ENCODE measurements at regions not wholly inside any gene's neighbourhood (a gene's known extent, or its start where the extent isn't known, plus 50 kb on each side); places are given as distances from the start of the nearest gene placed in this dataset.
A peak's percentile ranks its signal among the peaks of the same experiment; 100 is the strongest.
"Not testable (repeated sequence)": the region's sequence is repeated elsewhere in the genome, so short reads cannot be mapped to it uniquely, and the experiment has no call there.

DNA sequence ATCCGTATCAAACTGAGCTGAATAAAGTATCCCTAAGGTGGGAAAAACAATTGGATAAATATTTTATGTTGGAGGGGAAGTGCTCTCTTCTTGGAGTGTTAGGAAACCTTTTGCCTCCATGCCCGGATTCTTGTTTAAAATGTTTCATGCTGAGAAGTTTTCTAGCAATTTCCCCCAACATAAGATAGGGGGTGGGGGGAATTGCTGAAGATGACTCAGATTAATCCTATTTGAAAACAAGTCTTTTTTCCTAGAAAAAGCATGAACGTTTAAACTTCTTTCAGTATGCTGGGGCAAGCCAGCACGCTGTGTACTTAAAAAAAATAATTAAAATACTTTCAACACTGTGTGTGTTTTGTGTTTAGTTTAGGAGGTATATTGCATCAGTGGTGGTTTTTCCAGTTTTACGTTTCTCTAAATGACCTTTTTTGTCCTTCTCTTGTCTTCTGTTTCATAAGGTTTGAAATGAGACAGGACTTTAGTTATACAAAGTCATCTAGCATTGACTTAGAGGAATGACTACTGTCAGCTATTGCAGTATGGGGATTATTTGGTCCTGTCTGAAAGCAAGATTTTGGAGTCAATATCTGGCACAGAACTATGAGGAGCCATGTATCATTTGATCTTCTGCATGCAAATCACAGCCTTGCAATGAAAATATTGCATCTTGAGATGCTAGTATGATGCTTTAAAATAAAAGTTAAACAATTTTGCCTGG lies 295.9 kb downstream of the GATA3 start:
- DNase-seq = no peak

DNA sequence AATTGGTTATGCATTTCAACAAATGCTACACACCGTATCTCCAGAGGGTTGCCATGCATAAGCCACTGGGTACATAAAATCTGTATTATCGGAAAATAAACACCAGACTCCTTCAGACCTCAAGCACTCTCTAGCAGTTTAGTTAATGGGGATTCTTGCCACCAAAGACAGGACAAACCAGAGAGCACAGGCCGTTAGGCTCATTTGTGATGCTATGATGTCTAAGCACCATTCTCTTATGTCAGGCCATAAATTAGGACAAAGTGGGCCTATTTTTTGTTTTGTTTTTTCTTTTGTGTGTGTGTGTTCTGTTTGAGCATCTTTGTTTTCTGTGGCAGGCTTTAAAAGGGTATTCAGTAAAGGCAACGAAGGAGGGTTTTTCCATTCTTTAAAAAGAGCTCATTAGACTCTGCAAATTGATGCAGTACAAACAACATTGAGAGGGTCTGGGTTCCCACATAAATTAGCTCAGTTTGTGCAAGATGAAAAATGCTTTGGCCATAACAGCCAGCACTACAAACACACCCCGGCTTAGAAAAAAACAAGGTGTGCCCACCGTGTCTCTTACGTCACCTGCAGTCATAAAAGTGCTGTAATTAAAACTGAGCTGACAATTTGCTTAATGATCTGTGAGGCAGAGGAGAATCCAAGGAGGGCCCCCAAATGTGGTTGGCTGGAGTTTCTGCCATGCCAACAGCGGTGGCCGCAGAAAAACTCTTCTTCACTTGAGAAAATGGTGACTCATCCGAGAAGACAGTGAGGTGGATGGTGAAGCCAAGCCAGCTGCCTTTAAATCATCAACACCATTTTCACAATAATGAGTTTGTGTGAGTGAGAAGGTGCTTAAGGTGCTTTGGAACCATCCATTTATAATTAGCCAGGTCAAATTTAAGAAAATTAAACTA lies 297.9 kb downstream of the GATA3 start:
- DNase-seq = no peak

DNA sequence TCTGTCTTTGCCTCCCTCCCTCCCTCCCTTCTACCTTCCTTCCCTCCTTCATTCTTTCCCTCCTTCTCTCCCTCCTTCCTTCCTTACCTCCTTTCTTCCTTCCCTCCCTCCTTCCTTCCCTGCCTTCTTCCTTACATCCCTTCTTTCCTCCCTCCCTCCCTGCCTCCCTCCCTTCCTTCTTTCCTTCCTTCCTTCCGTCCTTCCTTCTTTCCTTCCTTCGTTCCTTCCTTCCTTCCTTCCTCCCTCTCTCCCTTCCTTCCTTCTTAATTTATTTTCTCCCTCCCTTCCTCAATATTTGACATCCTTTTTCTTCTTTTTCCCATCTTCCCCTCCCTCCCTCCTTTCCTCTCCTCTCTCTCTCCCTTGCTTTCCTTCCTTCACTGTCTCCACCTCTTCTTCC lies 301.8 kb downstream of the GATA3 start:
- DNase-seq = no peak

DNA sequence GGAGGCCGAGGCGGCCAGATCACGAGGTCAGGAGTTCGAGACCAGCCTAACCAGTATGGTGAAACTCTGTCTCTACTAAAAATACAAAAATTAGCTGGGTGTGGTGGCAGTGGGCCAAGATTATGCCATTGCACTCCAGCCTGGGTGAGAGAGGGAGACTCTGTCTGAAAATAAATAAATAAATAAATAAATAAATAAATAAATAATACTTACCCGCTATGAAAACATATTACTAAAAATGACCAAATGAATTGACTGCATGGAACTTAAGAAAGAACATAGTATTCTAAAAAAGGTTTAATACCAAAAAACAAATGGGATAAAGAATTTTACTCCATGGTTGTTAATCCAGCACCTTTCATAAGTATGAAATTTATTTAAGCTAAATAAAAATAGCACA lies 305.0 kb downstream of the GATA3 start:
- no peak for DNase-seq

DNA sequence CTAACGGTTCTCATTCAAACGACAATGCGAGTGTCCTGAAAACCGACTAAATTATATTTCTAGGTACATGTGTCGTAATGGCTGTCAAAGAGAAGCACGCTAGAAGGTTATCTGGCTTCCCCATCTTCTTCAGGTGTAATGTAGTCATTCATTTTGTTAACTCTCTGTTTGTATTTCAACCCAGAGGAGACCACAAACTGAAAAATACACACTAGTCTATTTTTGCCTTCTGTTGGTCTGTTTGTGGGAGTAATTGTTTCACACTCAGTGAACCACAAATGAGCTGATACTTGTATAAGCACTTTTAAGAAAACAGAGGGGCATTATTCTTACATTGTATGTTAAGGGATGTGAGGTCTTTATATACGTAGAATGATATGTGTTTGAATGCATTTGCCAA lies 305.9 kb downstream of the GATA3 start:
- no peak for DNase-seq

DNA sequence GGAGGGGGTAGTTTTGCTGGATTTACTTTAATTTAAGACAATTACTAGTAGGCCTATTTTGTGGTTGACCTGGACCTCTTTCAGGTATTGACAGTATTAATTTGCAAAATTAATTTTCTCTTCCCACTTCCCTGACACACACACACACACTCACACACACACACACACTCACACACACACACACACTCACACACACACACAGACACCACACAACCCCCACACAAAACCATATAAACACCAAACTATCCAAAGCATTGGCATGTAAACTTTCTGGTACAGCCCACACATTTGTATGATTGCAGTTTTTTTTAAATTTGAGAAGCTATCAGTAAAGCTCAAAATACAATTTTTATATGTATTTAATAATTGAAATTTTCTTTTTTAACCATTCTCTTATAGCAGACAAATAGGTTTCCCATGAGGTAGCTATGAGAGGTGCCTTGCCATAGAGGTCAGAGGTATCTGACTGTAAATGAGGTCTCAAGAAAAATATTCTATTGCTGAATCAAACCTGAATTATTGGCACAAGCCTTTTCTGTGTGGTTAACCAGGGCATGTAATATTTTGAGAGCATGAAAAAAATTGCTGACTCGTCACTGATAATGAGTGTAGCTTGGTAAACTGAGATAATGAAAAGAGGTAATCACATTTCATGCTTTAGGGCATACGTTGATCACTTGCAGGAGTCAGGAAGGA lies 306.5 kb downstream of the GATA3 start:
- no peak for DNase-seq

DNA sequence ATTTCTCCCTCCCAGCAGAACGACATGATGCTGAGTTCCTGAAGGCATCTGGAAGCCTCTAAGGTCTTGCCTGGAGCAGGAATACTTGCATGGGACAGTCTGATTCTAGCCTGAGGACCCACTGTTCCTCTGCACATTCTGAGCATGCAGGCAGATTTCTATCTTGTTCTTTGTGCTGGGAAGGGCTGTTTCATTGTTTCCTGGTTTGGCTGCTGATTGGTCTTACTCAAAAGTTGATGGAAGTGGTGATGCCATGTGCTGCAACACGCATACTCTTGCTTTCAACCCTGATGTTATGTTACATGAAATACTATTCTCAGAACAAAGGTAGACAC lies 307.0 kb downstream of the GATA3 start:
- no peak for DNase-seq

DNA sequence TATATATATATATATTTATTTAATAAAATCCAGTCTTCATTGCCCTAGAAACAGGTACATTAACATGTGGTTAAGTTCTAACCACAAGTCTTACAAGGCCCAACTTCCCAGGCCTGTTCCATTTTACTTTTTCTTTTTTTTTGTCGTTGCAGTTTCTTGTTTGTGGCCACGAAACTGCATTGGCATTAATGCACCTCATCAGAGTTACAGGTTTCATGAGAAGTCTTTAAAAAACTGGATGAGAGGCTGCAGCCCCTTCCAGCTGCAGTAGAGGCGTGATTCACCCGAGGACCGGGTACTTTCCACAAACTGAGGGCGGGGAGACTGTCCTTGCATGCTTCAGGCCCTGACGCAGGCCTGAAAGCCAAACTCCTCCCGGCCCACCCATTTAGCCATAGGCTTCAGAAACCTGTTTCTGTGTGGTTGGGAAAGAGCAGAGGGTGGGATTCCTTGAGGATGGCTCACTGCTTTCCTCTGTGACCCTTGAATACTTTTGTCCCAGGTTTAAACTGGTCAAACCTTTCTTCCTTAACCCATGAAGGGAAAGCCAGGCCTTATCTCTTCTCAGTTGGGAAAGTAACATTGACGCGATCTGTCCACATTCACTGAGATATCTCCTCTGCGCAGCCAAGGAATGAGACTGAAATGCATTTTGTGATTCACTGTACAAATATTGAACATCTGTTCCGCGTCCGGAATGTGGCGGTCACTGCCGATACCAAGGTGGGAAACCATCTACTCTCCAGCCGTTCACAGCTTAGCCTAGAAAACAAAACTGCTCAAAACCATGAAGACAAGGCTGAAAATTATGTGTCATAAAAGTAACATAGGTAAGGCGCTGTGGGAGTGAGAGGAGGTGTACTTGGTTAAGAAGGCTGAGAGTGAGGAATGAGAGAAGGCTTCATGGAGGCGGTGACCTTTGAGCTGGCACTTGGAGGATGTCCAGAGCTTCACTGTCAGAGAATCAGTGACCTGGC lies 311.7 kb downstream of the GATA3 start:
- DNase-seq = peak; percentile 23

DNA sequence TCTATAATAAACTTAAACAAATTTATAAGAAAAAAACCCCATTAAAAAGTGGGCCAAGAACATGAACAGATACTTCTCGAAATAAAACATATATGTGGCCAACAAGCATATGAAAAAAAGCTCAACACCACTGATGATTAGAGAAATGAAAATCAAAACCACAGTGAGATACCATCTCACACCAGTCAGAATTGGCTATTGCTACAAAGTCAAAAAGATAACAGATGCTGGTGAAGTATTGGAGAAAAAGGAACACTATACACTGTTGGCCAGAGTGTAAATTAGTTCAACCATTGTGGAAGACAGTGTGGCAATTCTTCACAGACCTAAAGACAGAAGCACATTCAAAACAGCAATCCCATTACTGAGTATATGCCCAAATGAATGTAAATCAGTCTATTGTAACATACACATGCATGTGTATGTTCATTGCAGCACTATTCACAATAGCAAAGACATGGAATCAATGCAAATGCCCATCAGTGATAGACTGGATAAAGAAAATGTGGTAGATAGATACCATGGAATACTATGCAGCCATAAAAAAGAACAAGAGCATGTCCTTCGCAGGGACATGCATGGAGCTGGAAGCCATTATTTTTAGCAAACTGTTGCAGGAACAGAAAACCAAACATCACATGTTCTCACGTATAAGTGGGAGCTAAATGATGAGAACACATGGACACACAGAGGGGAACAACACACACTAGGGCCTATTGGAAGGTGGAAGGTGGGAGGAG lies 313.4 kb downstream of the GATA3 start:
- DNase-seq = not testable (repeated sequence)

DNA sequence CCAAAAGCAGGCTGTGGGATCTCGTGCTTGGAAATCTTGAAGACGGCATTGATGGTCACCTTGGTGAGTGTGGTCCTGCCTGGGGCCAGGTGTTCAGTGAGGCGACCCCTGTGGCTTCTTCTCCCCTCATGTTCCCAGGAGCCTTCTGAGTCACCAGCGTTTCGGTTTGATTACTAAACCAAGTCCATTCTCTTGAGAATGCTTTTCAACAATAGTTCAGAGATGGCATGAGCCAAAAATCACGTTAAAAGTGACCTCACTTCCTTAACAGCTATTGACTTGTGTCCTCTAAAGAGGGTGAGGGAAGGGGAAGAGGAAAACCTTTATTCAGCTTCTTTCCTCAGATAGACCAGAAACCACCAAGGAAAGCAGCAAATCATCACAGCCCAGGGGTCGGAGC lies 315.2 kb downstream of the GATA3 start:
- DNase-seq = no peak

DNA sequence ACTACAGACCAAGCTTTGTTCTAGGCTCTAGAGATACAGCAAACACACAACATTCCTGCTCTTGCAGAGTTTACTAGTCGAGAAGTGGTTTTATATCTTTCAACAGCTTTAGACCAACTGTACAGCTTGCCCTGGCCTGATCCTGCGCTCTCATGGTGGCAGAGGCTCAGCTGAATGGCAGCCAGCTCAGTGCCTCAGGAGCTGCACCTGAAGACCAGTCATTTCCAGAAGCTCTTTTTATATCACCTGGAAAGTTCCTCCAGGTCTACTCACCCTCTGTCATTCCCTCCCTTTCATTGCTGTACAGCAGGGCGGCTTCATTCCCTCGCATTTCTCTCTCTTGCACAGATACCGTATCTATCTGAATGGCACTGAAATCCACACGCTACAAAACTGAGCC lies 319.8 kb downstream of the GATA3 start:
- DNase-seq = no peak

DNA sequence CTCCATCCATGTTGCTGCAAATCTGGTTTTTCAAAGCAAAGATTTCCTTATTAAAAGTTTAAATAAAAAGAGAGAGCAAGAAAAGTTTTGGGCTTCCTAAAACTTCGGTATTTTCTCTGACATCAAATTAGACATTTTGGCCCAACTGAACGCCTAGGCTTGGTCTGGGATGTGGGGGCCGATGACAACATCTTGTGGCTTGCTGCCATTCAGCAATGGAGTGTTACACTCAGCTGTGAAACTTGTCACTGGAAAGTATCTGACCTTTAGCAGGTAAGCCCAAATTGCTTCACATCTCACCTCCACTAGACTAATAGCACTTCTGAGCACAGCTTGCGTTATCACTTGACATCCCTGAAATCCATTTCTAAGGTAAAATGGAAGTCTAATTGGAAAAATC lies 320.6 kb downstream of the GATA3 start:
- no peak for DNase-seq

DNA sequence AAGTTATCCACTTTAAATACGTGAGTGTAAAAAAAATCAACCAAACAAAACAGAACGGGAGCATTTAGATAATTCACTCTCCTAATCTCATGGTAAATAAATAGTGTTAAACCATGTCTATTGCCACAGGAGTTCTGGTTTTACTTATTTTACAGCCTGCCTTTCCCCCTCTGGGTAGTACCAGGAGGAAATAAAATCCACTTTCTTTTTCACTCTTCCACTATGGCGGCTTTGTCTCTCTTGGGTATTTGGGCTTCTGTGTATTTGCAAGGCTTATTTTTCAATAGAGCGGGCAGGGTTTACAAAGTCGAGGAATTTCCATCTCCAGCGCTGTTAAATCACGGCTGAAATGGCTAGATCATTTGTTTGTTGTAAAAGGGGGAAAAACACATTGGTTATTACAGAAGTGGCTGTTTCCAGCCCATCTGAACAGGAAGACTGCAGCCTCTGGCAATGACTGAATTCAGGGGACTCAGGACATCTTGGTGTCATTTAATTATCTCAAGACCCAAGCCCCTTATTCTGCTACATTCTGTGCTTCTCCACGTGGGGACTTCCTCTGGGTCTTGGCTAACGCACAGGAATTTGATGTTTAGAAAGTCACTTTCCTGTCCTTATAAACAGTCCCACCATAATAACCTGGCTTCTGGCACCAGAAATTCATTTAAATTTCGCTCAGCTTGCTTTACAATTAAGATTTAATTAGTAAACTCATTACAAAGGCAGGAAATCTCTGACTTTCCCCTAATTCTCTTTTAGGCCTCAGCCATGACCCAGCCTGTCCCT lies 323.9 kb downstream of the GATA3 start:
- no peak for DNase-seq

DNA sequence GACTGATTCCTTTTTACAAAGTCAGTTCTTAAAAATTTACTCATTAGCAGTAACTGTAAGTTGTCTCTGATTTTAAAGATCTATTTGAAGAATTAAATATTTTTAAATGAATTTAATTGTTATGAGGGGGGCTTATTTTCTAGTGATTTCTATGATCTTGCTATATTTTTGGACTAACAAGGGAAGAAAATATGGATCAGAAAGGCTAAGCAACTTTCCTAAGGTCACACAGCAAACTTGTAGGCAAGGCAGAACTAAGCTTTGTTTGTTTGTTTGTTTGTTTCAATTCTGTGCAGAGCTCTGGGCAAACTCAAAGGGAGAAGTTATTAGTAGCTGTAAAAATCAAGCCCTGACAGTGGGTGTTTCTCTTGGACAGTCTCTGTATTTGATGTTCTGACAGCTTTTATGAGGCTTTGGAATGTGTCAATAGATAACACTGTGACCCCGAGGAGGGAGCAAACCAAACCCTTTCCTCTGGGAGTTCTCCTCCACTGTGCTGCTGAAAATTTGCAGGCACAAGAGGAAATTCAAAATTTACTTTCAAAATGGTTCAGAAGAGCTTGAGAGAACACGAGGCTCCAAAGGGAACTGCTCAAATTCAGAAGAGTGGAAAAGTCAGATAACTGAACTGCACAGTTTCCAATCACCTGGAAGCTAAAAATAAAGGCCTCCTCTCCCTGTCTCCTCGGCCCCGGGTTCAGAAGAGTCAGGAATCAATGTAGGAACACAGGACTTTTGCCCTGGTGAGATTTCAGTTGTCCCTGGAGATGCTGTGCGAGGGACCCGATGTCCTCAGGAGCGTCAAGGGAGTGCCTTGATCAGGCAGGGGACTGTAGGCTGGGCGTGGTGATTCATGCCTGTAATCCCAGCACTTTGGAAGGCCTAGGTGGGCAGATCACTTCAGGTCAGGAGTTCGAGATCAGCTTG lies 325.7 kb downstream of the GATA3 start:
- DNase-seq = no peak

DNA sequence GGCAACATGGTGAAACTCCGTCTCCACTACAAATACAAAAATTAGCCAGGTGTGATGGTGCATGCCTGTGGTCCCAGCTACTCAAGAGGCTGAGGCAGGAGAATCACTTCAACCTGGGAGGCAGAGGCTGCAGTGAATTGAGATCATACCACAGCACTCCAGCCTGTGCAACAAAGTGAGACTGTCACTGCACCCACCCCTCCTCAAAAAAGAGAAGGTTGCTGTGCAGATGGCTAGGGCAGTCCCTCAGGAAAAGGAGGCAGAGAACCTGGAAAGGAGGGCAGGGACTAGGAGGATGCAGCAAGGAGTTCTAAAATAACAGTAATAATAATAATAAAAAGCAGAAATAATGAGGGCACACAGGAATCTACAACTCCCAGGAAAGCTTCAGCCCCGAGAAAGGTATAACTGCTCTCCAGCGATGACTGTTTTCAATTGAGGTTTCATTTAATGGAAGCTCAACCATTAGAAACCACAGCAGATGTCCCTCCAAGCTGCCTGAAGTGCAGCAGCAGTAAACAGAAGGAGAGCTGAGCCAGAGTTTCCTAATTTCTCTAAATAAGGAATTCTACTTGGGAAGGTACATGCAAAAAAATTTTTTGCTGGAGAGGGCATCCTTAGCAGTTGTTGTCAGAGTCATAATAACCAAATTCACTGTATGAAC lies 326.5 kb downstream of the GATA3 start:
- no peak for DNase-seq

DNA sequence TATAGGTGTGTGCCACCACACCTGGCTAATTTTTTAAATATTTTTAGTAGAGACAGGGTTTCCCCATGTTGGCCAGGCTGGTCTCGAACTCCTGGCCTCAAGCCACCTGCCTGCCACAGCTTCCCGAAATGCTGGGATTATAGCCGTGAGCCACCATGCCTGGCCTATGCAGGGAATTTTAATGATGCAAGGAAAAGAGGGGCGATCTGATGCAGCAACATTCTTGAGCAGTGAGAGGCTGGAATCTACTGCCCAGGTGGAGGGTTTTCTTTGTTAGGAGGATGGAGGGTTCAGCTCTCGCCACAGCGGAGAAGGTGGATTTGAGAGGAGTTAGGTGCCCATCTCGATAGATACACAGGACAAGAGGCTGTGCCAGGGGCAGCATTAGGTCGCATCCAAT lies 332.3 kb downstream of the GATA3 start:
- no peak for DNase-seq

DNA sequence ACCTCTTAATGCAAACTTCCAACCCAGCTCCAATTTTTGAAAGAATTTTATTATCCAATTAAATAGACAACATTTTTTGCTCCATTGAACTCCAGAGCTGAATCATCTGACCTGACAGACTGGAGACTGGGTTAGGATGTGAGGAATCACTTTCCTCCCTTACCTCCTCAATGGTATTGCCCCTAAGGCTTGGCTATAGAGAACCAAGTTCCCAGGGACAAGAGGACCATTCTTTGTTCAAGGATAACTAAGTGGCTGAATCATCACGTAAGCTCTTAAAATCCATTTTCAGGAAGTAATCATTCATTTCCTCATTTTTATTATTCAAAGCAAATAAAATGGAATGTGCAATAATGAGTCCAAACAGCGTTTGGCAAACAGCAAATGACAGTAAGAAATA lies 335.1 kb downstream of the GATA3 start:
- DNase-seq = no peak

DNA sequence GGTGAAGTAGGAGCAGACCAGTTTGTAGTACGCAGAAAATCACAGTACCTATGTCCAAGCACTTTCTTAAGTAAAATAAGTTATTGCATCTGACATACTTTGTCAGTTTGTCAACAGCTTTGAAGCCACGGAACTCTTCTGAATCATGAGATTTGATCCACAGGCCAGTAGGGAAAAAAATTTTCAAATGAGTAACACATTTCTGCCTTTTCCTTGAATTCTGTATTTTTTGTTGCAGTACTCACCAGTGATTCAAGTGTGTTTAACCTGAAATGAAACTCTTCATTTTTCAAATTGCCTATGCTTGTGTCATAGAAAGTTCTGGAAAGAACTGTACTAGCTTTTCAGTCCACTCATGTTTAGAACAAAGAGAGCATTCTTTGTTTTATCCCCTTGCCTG lies 337.7 kb downstream of the GATA3 start:
- no peak for DNase-seq

DNA sequence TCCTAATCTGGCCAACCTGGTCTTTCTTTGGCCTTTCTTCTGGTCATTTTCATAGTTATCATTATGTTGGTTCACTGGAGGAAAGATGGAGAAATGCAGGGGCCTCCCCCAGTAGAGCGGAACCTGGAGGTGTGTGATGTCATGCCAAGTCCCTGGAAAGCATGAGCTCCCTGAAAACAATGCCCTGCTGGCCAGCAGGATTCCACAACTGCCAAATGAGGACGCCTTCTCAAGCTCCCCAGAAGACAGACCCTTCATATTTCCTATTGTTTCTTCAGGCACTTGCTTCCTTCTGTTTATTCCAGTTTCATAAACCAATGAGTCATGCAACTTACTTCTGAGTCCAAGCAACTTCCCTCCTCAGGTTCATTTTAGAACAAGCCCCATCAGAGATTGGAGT lies 339.0 kb downstream of the GATA3 start:
- no peak for DNase-seq

Measured in DMS53 (cell line).